ENCODE measurements at regions not wholly inside any gene's neighbourhood (a gene's known extent, or its start where the extent isn't known, plus 50 kb on each side); places are given as distances from the start of the nearest gene placed in this dataset.
"Not testable (repeated sequence)": the region's sequence is repeated elsewhere in the genome, so short reads cannot be mapped to it uniquely, and the experiment has no call there.

DNA sequence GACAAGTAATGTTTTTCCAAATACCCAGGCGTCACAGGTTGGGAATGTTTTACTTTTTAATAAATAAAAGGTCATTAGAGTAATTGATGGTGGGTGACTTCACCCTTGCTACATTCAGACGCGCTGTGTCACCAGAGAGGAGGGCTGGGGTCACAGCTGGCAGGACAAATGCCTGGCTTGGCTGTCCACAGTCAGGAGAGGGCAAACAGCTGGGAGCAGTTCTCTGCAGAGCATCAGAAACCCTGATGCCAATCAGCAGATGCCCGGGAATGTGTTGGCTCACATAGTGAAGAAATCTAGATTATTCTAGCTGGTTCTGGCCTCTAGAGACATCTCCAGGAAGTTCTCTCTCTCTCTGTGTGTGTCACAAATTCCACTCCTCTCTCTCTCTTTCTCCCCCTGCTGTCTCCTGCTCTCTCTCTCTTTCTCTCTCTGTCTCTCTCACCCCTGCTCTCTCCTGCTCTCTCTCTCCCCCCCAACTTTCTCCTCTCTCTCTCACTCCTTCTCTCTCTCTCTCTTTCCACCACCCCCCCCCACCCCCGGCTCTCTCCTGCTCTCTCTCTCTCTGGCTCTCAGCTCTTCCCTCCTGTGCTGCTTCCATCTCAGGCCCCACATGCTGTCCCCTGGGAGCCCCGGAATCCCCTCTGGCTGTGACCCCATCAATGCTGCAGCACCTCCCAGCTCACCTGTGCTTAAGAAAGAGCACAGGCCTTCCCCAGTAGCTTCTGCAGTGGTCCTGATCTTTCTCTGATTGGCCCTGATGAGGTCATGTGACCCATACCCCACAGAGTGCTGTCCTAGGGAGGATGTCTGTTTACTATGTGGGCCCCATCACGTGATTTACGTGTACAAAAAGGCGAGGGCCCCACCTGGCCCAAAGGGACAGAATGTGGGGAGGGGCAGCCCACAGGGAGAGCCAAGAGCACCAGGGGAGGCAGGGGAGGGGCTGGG is 331.5 kb downstream of the ADGRD1 start:
- not testable (repeated sequence) for H3K27me3 Mint-ChIP-seq (ENCODE audit: insufficient read depth); DNase-seq; H3K27ac Mint-ChIP-seq; H3K4me3 Mint-ChIP-seq; H3K4me1 Mint-ChIP-seq (ENCODE audit: low read depth); H3K36me3 Mint-ChIP-seq (ENCODE audit: low read depth)
- peaks cover 50% of the 10 kb centered on the region for H3K9me3 Mint-ChIP-seq

DNA sequence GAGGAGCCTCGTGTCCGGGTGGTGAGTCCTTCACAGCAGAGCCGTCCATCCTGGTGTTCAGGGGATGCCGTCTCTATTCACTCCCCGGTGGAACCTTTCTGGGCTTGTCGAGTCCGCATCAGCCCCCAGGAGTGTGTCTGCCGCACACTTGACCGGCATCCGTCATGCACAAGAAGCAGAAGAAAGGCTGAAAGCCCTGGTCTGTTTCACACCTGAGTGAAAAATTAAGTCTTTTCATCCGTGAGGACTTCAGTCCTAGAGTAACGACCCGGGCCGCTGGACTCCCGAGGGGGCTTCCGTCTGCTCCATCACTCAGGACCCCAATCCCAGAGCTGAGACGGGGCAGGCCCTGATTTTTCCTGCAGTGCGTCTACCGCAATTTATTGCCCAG is 332.2 kb downstream of the ADGRD1 start:
- Mint-ChIP-seq H3K9me3 (peaks cover 52% of the 10 kb centered on the region), H3K36me3 (ENCODE audit: low read depth) (peaks cover 12% of the 10 kb centered on the region; the same call in 1 of the 2 replicates)
- H3K27me3 Mint-ChIP-seq (ENCODE audit: insufficient read depth); H3K4me1 Mint-ChIP-seq (ENCODE audit: low read depth); H3K4me3 Mint-ChIP-seq; DNase-seq; H3K27ac Mint-ChIP-seq: not testable (repeated sequence)

DNA sequence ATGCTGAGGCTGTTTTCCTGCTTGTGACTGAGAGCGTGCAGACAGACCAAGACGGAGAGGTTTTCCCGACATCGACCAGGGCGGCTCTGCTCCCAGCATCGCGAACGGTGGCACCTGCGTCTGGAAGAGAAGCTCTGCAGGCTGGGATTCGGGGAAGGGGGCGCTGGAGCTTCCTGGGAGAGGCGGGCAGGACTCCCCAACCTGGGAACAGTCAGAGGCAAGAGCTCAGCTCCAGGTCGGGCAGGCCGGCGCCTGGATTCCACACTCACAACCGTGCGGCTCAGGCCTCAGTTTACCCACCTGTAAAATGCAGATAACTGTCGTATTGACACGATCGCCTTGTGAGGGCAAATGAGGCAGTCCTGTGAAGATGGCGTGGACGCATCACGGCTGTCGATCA is 332.6 kb downstream of the ADGRD1 start:
- not testable (repeated sequence) for DNase-seq; H3K27ac Mint-ChIP-seq; H3K4me3 Mint-ChIP-seq; H3K27me3 Mint-ChIP-seq (ENCODE audit: insufficient read depth); H3K4me1 Mint-ChIP-seq (ENCODE audit: low read depth)
- Mint-ChIP-seq H3K9me3 (peaks cover 52% of the 10 kb centered on the region), H3K36me3 (ENCODE audit: low read depth) (peaks cover 12% of the 10 kb centered on the region; the same call in 1 of the 2 replicates)

DNA sequence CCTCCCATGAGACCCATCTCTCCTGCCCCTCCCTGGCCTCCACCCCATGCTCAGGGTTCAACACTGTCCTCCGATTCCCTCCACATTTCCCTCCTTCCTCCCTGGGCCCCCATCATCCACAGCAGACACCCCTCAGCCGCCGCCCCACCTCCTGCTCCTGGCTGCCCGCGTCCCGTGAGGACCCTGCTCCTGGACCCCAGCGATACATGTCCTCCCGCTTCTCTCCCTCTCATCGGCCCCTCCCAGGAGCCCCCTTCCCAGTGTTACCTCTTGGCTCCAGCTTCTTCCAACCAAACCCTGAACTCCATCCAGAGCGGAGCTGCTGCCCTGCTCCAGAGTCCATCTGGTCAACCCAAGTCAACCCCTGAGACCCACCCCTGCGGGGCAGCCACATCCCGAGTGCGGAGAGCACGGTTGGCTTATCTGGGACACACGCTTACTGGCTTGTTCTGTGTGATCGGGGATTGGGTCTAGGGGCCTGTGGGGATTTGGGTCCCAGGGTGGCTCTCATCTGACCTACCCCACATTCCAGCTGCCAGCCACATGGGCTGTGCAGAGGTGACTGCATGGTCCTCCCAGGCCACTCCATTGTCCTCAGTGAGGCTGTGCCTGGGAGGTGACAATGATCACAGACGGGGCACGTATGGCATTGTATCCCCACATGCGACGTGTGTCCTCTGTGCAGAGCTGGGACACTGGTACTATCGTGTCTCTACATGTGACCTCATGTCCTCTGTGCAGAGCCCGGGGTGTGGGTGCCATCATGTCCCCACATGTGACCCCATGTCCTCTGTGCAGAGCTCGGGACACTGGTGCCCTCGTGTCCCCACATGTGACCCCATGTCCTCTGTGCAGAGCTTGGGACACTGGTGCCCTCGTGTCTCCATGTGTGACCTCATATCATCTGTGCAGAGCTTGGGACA is 333.6 kb downstream of the ADGRD1 start:
- Mint-ChIP-seq H3K9me3 (peaks cover 47% of the 10 kb centered on the region), H3K27me3 (ENCODE audit: insufficient read depth) (no peaks in the 10 kb centered on the region), H3K27ac (no peak overlapping the region), H3K4me3 (no peak overlapping the region), H3K4me1 (ENCODE audit: low read depth) (no peaks in the 10 kb centered on the region), H3K36me3 (ENCODE audit: low read depth) (peaks cover 12% of the 10 kb centered on the region; the same call in 1 of the 2 replicates)
- TF ChIP-seq, protein P1, sequence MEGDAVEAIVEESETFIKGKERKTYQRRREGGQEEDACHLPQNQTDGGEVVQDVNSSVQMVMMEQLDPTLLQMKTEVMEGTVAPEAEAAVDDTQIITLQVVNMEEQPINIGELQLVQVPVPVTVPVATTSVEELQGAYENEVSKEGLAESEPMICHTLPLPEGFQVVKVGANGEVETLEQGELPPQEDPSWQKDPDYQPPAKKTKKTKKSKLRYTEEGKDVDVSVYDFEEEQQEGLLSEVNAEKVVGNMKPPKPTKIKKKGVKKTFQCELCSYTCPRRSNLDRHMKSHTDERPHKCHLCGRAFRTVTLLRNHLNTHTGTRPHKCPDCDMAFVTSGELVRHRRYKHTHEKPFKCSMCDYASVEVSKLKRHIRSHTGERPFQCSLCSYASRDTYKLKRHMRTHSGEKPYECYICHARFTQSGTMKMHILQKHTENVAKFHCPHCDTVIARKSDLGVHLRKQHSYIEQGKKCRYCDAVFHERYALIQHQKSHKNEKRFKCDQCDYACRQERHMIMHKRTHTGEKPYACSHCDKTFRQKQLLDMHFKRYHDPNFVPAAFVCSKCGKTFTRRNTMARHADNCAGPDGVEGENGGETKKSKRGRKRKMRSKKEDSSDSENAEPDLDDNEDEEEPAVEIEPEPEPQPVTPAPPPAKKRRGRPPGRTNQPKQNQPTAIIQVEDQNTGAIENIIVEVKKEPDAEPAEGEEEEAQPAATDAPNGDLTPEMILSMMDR (IDR thresholded peaks at IDR 0.05): no peak
- no peak for DNase-seq

DNA sequence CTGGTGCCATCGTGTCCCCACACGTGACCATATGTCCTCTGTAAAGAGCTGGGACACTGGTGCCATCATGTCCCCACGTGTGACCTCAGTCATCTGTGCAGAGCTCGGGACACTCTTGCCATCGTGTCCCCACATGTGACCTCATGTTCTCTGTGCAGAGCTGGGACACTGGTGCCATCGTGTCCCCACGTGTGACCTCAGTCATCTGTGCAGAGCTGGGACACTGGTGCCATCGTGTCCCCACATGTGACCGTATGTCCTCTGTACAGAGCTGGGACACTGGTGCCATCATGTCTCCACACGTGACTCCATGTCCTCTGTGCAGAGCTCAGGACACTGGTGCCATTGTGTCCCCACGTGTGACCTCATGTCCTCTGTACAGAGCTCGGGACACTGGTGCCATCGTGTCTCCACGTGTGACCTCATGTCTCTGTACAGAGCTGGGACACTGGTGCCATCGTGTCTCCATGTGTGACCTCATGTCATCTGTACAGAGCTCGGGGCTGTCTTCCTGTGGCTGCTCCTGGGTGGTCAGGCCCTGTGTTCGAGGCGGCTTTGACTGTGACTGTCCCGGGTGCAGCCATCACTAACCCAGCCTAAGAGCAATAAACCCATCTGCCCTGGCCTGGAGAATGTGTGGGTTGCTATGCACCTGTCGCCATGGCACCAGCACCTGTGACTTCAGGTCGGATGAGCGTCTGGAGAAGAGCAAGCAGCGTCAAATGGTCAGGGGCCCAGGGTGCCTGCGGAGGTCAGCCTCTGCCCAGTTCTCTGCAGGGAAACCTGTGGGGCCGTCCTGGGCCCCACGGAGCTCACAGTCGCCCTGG is 334.4 kb downstream of the ADGRD1 start:
- no peak for DNase-seq
- TF ChIP-seq, protein P1 (IDR thresholded peaks at IDR 0.05): no peak
- Mint-ChIP-seq H3K4me3 (no peak overlapping the region), H3K36me3 (ENCODE audit: low read depth) (peaks cover 12% of the 10 kb centered on the region; the same call in 1 of the 2 replicates), H3K27me3 (ENCODE audit: insufficient read depth) (no peaks in the 10 kb centered on the region), H3K27ac (no peak overlapping the region), H3K9me3 (peaks cover 44% of the 10 kb centered on the region), H3K4me1 (ENCODE audit: low read depth) (no peaks in the 10 kb centered on the region)

DNA sequence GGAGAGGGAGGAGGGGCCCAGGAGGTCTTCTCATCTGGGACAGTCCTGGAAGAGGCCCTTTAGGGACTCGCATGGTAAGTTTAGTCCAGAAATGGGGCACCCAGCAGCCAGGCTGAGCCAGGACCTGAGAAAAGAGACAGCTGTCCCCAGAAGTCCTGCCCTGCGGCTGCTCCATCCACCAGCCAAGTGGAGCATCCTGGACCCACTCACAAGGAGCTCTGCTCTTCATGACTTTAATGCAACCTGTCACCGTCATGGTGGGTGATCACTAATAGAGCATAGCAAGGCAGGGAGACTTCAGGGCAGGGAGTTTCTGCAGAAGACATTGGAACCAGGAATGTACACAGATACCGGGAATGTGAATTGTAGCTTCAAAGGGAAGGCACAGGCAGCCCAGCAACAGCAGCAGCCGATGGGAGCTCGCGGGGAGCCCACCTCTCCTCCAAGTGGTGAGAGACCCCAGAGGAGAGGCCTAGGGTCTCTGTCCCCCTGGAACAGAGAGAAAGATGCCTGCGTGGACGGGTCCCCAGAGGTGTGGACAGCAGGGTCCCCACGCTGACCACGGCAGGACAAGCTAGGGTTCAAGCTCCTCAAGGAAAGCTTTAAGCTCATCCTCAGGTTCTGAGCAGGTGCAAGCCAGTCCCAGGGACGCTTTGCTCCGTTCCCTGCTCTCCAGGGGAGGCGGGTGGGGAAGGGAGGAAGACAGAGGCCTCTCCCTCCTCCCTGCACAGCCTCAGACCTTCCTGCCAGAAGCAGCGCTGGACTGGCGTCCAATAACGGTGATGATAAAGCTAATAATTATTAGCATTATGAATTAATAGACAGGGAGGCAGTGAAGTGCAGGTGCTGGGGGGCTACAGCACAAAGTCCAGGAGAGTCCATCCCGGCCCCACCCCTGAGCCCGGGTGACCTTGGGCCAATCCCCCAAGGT is 335.3 kb downstream of the ADGRD1 start:
- not testable (repeated sequence) for H3K27me3 Mint-ChIP-seq (ENCODE audit: insufficient read depth); DNase-seq; H3K36me3 Mint-ChIP-seq (ENCODE audit: low read depth); H3K4me3 Mint-ChIP-seq; H3K27ac Mint-ChIP-seq; H3K4me1 Mint-ChIP-seq (ENCODE audit: low read depth)
- H3K9me3 Mint-ChIP-seq: peaks cover 38% of the 10 kb centered on the region

DNA sequence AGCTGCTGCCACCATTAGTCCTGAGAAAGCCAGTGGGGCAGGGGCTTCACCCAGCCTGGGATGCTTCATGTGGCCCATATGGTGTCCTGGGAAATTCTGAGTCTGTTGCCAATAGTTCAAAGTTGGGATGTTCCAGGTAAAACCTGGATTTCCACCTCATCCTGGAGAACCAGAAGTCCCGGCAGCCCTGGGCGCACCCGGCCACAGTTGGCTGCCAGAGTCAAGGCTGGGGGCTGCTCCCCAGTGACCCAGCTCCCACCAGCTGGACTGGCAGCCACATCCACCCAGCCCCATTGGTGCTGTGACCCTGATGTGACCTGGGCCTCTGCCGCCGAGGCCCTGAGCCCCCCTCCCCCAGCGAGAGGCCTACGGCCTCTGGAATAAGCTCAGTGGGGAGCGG is 336.1 kb downstream of the ADGRD1 start:
- H3K4me3 Mint-ChIP-seq; H3K27me3 Mint-ChIP-seq (ENCODE audit: insufficient read depth): not testable (repeated sequence)

More for the DNA sequence above, 336.1 kb downstream of the ADGRD1 start:
- not testable (repeated sequence) for H3K27ac Mint-ChIP-seq; H3K36me3 Mint-ChIP-seq (ENCODE audit: low read depth); H3K4me1 Mint-ChIP-seq (ENCODE audit: low read depth); DNase-seq
- H3K9me3 Mint-ChIP-seq: peaks cover 44% of the 10 kb centered on the region
